Adrenal gland (tissue), 9 donors: ENCODE measurements at regions not wholly inside any gene's neighbourhood (a gene's known extent, or its start where the extent isn't known, plus 50 kb on each side); places are given as distances from the start of the nearest gene placed in this dataset.
"Not testable (repeated sequence)": the region's sequence is repeated elsewhere in the genome, so short reads cannot be mapped to it uniquely, and the experiment has no call there.

Experiments used
- DNase-seq, 7 donors: peaks; one replicate each; pipeline ENCODE4 v3.0.0-alpha.2; 2019 to 2020
- H3K27ac ChIP-seq, 5 donors: fragments of 200-600 bp; sonication (generic) in 4 of 5; 1 replicate in 3 of 5; 2 replicates in 2 of 5; pipeline versions ENCODE4 v1.5.1 to v1.8.0; 2016 to 2020; ENCODE audit warnings: mild to moderate bottlenecking in 1 of 5
- H3K27me3 ChIP-seq: fragments of 200-600 bp; 2 replicates; pipeline ENCODE4 v1.8.0; 2021
- H3K36me3 ChIP-seq, 2 donors: fragments of 200-600 bp; replicated peaks in 1 of 2; 1 replicate in 1 of 2; 2 replicates in 1 of 2; pipeline versions ENCODE4 v1.5.1 to v1.8.0; 2018 to 2022
- H3K4me1 ChIP-seq, 2 donors: fragments of 200-600 bp; replicated peaks in 1 of 2; 1 replicate in 1 of 2; 2 replicates in 1 of 2; pipeline versions ENCODE4 v1.5.1 to v1.8.0; 2018 to 2021
- H3K4me3 ChIP-seq, 4 donors: fragments of 200-600 bp; sonication (generic) in 3 of 4; one replicate each; pipeline ENCODE4 v1.5.1; 2016 to 2018
- H3K9me3 ChIP-seq, 3 donors: fragments of 200-600 bp; sonication (generic) in 1 of 3; replicated peaks in 1 of 3; 1 replicate in 2 of 3; 2 replicates in 1 of 3; pipeline versions ENCODE4 v1.5.1 to v1.8.0; 2016 to 2021
- POLR2A ChIP-seq, 2 donors: fragments of 450-650 bp; IDR thresholded peaks; one replicate each; pipeline ENCODE4 v1.6.1; 2017; ENCODE audit warnings: antibody characterized with exemption in 2 of 2, mild to moderate bottlenecking in 2 of 2, moderate library complexity in 1 of 2
- WGBS, 4 donors: extraction: QIAGEN DNeasy Blood & Tissue Kit in 2 of 4; methylation state at CpG; one replicate each; pipeline versions ENCODE4 v1.1.5 to v1.1.7; 2013 to 2017; 5-methylcytosine and 5-hydroxymethylcytosine counted together
- intact Hi-C, 2 donors: fragments of 100-400 bp; cut with DNase I; formaldehyde crosslinking; loops; one replicate each; pipeline versions ENCODE4 v1.14.1 to v1.15.0; 2022 to 2023
- TF ChIP-seq, protein P1 (sequence below), 6 experiments: fragments of 450-650 bp in 4 of 6; fragments of 200-600 bp in 2 of 6; sonication (generic) in 1 of 6; IDR thresholded peaks; 1 replicate in 5 of 6; 2 replicates in 1 of 6; pipeline versions ENCODE4 v1.5.1 to v1.8.0; 2016 to 2021; ENCODE audit warnings: antibody characterized with exemption in 6 of 6, mild to moderate bottlenecking in 2 of 6, moderate library complexity in 1 of 6
- donor health status: healthy with polysubstance abuse.
- donor health status: Bipolar disorder and iron deficiency.
- donor health status: DM: yes; HTN: yes; CAD: no.
- donor health status: DM: no; HTN: no; CAD: no.
- donor health status: DM: no; HTN: no; CAD: no.

DNA sequence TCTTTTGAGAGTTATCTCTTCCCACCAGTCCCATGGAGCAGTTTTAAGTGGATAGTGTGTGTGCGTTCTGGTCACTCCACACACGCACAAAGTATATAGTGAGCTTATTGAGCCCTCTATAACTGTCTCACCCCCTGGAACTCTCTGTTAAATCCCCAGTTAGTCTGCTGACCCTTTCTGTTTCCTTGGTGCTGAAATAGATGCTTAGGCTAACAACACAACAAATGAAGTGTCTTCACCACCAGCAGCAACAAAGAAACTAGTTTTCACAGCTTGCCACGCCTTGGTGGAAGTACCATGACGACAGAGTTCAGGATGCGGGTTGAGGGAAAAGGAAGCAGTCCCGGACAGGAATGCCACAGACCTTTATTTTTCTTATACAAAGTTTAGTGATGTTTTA lies 203.5 kb upstream of the TMEFF2 start:
- H3K36me3 ChIP-seq, result no peaks in the 10 kb centered on the region
- no peak for DNase-seq
- WGBS, 4 donors, result 74 to 87% (median 83%) methylated on average over 6 of the region's 6 CpGs
- TF ChIP-seq POLR2A (IDR thresholded peaks at IDR 0.05), result no peak
- intact Hi-C loops, result no loop called here
- H3K27ac ChIP-seq, result no peak overlapping the region
- no peaks in the 10 kb centered on the region for H3K4me1 ChIP-seq
- no peaks in the 10 kb centered on the region for H3K9me3 ChIP-seq
- H3K4me3 ChIP-seq, result no peak overlapping the region
- no peaks in the 10 kb centered on the region for H3K27me3 ChIP-seq

DNA sequence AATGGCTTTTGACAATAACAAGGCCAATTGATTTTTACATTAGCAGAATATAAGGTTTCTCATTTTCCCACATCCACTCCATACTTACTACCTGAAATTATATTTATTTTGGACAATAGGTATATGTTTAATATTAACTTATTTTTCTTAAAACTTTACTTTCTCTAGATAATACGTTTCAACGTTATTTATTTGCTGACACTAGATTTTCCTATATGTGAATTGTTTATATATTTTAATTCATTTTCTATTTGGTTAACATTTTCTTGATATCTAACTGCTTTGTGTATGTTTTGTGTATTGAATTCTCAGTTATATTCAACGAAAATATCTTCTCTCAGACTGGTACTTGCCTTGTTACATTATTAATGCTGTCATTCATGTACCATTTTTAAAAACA lies 199.9 kb upstream of the TMEFF2 start:
- Histone ChIP-seq H3K27me3 (no peaks in the 10 kb centered on the region), H3K36me3 (no peaks in the 10 kb centered on the region), H3K4me1 (no peaks in the 10 kb centered on the region), H3K9me3 (no peaks in the 10 kb centered on the region), H3K27ac (no peak overlapping the region), H3K4me3 (no peak overlapping the region)
- WGBS, 4 donors, result 81 to 84% (median 82%) methylated on average over 3 of the region's 3 CpGs
- no peak for DNase-seq
- intact Hi-C loops, result no loop called here
- TF ChIP-seq, protein P1, sequence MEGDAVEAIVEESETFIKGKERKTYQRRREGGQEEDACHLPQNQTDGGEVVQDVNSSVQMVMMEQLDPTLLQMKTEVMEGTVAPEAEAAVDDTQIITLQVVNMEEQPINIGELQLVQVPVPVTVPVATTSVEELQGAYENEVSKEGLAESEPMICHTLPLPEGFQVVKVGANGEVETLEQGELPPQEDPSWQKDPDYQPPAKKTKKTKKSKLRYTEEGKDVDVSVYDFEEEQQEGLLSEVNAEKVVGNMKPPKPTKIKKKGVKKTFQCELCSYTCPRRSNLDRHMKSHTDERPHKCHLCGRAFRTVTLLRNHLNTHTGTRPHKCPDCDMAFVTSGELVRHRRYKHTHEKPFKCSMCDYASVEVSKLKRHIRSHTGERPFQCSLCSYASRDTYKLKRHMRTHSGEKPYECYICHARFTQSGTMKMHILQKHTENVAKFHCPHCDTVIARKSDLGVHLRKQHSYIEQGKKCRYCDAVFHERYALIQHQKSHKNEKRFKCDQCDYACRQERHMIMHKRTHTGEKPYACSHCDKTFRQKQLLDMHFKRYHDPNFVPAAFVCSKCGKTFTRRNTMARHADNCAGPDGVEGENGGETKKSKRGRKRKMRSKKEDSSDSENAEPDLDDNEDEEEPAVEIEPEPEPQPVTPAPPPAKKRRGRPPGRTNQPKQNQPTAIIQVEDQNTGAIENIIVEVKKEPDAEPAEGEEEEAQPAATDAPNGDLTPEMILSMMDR (IDR thresholded peaks at IDR 0.05), result no peak
- TF ChIP-seq POLR2A (IDR thresholded peaks at IDR 0.05), result no peak

DNA sequence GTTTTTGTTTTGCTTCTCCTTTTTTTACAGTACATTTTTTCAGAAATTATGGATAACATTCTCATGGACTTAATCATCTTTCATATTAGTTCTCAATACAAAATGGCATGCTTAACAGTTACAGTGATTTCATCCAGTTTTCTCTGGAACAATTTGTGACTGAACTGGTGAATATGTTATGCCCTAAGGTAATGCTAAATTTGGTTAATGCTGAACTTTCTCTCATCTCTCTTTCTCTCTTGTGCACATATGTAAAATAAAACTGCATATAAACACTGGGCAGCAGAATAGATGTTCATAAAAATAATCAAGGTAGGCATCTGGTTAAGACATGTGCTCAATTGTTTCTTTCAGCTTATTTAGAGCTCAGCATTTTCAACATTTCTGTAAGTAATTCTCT lies 196.3 kb upstream of the TMEFF2 start:
- intact Hi-C loops, result no loop called here
- Histone ChIP-seq H3K36me3 (no peaks in the 10 kb centered on the region), H3K4me1 (no peaks in the 10 kb centered on the region), H3K4me3 (no peak overlapping the region), H3K9me3 (no peaks in the 10 kb centered on the region), H3K27me3 (no peaks in the 10 kb centered on the region), H3K27ac (no peak overlapping the region)
- TF ChIP-seq, protein P1 (IDR thresholded peaks at IDR 0.05), result no peak
- no peak for TF ChIP-seq POLR2A (IDR thresholded peaks at IDR 0.05)
- DNase-seq, result no peak

- no peak overlapping the region for H3K27ac ChIP-seq
- H3K9me3 ChIP-seq, result no peaks in the 10 kb centered on the region
- no peaks in the 10 kb centered on the region for H3K4me1 ChIP-seq
- no peak overlapping the region for H3K4me3 ChIP-seq
- intact Hi-C loops, result no loop called here
- DNase-seq, result no peak
- H3K27me3 ChIP-seq, result no peaks in the 10 kb centered on the region
- no peaks in the 10 kb centered on the region for H3K36me3 ChIP-seq
- TF ChIP-seq POLR2A (IDR thresholded peaks at IDR 0.05), result no peak
- TF ChIP-seq, protein P1 (IDR thresholded peaks at IDR 0.05), result no peak
These were observed 195.7 kb upstream of the TMEFF2 start for GRCh38 chr2:192390401-192390800.

DNA sequence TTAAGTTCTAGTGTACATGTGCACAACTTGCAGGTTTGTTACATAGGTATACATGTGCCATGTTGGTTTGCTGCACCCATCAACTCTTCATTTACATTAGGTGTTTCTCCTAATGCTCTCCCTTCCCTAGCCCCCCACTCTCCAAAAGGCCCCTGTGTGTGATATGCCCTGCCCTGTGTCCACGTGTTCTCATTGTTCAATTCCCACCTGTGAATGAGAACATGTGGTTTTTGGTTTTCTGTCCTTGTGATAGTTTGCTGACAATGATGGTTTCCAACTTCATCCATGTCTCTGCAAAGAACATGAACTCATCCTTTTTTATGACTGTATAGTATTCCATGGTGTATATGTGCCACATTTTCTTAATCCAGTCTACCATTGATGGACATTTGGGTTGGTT lies 189.5 kb upstream of the TMEFF2 start:
- H3K36me3 ChIP-seq, H3K27ac ChIP-seq, H3K27me3 ChIP-seq, H3K9me3 ChIP-seq, DNase-seq, intact Hi-C loops, H3K4me1 ChIP-seq, H3K4me3 ChIP-seq: not testable (repeated sequence)
- WGBS, 4 donors, result 77 to 100% (median 87%) methylated on average over 1 of the region's 1 CpG
